Left lobe of liver (tissue), 2 donors: ENCODE measurements at regions not wholly inside any gene's neighbourhood (a gene's known extent, or its start where the extent isn't known, plus 50 kb on each side); places are given as distances from the start of the nearest gene placed in this dataset.

Experiments
- ATAC-seq: fragments of 200-7000 bp; cut with Tn5 transposase; one replicate; pipeline ENCODE4 v1.9.1; 2020; ENCODE audit warnings: mild to moderate bottlenecking, moderate library complexity
- DNase-seq: peaks from one replicate; pipeline ENCODE4 v3.0.0-alpha.2; 2020; ENCODE audit warnings: low spot score
- donor health status: DM: no; HTN: no; CAD: no; lungs with moderate emphysema.
- donor health status: DM: no; HTN: yes; CAD: no.

DNA sequence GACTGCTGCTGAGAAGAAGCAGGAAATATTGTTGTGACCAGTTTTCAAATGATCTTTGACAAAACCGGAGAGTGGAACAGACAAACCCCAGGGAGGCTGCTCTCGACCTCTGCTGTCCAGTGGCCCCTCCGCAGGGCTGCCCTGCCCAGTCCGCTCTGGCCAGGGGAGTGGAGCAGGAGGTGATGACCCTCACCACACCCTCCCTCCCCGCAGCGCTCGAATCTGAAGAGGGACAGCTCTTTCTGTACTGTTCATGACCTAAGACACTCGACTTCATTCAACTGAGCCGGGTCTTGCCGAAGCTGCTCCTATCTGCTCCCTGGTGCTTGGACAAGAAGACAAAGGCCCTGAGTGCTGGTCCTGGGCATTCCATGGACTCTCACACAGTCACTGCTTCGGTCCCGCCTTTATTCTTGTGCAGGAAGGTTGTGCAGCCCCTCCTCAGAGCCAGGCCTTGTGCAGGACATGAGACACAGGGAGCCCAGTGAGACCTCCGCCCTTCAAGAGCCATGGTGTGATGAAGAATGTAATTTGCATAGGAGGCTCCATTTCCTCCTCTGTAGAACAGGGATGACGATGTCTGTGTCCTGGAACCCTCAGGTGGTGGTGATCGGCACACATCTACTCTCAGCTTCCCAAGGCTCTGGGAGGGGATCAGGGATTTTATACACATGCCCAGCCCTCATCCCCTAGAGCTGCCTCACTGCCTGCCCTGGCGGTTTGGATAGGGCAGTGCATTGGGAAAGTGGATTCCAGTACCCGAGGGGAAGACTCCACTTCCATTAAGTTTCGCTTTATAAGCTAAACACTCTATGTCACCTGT lies 97.1 kb upstream of the PRR20G start:
- ATAC-seq (no peak), DNase-seq (no peak)

GRCh38 chr3:127383656-127384179 lies 95.9 kb upstream of the PRR20G start:
- no peak for ATAC-seq
- no peak for DNase-seq

- DNase-seq (no peak), ATAC-seq (no peak)
These were observed 90.2 kb upstream of the PRR20G start for GRCh38 chr3:127377801-127378655.

- no peak for ATAC-seq
- peak; percentile 37 for DNase-seq
These were observed 87.5 kb upstream of the PRR20G start for GRCh38 chr3:127375151-127375930.

DNA sequence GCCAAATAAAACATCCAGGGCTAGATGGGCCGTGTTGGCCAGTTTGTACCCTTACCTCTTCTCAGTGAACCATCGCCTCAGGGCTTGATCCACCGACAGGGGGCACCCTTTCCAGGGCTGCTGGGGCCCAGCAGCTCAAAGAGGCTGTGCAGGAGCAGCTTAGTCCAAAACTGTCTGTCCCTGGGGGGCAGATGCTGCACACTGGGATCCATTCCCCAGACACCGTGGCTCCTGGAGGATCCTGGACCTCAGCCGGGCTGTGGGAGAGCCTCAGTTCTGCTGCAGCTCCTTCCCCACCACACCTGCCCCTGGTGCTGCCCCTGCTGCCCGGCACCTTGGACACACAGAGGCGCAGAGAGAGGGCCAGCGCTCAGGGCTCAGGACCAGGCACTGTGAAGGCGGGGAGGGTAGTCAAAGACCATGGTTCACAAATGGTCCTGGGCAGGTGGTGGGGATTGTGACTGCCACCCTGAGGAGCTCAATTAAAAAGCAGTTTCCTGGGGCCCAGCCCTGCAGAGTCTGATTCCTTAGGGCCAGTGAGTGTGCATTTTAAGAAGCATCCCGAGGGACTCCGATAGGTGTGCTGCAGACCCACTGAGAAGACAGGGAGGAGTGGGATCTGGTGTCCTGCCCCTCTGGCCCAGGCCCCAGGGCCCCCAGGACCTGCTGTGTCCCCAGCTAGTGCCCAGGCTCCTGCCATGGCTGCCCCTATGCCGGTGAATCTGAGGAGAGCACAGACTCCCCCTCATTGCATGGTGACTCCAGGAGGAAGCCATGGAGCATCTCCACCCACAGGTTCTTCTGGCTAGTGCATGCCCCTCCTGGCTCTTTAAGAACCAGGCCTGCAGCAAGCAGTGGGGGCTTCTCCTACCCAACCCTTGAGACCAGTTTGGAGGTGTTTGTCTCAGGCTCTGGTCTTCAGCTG lies 86.5 kb upstream of the PRR20G start:
- ATAC-seq (peak; percentile 67), DNase-seq (no peak)

GRCh38 chr3:127373441-127374085 lies 85.7 kb upstream of the PRR20G start:
- no peak for ATAC-seq
- DNase-seq = no peak

DNA sequence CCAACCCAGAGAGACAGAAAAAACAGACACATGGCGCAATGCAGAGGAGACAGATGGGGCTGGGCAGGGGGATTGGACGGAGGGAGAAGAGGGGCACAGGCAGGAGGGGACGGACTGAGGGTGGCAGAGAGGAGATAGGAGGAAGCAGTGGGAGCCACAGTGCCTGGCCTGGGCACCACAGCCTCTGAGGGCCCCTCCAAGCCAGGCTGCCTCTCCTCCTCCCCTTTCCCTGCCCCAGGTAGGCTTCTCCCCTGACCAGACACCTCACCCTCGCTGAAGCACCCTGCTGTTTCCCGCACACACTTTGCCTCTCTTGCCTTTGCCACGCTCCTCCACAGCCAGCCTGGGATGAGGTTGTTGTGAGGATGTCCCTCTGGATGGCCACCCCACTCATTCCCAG lies 84.0 kb upstream of the PRR20G start:
- ATAC-seq = no peak
- peak; percentile 30 for DNase-seq

GRCh38 chr3:127371334-127371733 lies 83.5 kb upstream of the PRR20G start:
- ATAC-seq = no peak
- peak; percentile 7 for DNase-seq

DNA sequence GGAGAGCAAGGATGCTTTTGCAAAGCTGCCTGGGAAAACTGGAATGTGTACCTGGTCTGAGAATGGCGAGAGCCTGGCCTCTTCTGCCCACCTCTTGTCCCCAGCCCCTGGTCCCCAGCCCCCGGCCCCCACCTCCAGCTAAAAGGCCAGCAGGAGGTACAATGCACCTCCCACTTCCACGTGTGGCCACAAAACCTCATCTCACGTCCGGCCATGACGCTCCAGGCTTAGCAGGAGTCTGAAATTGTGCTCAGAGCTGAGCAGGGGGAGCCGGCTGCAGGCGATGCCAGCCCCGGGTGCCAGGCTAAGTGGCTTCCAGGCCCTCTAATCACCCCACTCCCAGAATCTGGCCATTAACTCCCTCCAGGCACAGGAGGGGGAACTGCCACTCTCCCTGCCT lies 83.1 kb upstream of the PRR20G start:
- DNase-seq = peak; percentile 16
- no peak for ATAC-seq

DNA sequence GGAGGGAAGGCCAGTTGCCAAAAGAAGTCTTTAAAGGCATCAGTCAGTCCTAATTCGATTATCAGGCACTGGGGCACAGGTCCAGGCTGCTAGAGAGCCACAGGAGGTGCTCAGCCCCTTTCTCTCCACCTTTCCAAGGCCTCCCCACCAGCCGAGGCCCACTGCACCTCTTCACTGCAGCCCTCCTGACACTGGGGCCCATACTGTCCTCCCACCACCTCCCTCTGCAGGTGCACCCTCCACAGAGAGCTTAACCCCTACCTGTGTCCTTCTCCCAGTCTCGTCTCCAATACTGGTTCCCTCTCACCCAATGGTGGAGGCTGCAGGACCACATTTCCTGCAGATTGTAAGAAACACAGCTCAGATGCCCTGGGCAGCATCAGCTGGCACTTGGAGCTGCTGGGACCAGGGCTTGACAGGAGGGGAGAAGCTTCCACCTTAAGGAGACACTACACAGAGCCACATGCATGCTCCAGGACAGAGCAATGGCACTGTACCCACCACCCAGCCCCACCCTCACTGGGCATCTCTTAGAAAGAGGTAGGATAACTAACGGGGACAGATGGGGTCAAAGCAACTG lies 81.6 kb upstream of the PRR20G start:
- ATAC-seq (no peak), DNase-seq (peak; percentile 30)

DNA sequence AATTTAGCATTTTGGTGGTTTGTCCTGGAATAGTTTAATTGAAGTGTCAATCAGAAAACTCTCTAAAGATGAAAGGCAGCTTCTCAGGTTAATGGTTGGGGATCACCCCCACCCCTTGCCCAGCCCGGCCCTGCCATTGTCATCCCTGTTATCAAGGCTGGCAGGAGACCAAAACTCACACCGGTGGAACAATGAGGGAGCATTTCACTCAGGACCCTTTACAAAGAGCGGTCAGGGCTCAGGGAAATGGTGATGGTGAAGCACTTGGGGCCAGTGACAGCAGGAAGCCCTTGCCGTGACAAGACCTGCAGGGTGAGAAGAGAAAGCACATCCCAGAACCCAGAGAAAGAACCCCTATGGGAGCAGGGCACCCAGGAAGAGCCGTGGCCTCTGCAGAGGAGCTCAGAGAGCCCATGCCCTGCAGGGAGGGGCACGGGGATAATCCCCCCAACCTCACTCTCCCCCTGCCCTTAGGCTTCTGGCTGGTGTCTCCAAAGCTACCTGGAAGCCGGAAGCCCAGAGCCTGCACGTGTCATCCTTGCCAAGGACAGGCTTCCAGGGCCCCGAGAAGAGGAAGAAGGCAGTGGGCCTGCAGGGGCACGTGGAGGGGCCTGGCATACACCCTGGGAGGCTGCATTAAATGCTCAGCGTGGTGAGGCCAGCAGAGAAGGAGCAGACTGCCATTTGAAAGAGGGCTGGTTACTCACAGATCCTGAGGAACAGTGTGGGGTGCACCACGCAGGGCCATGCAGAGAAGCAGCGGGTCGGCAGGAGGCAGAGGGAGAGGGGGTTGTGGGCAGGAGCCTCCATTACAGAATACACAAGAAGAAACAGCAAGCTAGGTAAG lies 80.6 kb upstream of the PRR20G start:
- DNase-seq (no peak), ATAC-seq (no peak)

GRCh38 chr3:127367593-127367992 lies 79.7 kb upstream of the PRR20G start:
- ATAC-seq (no peak), DNase-seq (no peak)

- ATAC-seq (no peak), DNase-seq (no peak)
These were observed 78.5 kb upstream of the PRR20G start for GRCh38 chr3:127366383-127366782.

GRCh38 chr3:127365163-127365798 lies 77.4 kb upstream of the PRR20G start:
- ATAC-seq (no peak), DNase-seq (no peak)

DNA sequence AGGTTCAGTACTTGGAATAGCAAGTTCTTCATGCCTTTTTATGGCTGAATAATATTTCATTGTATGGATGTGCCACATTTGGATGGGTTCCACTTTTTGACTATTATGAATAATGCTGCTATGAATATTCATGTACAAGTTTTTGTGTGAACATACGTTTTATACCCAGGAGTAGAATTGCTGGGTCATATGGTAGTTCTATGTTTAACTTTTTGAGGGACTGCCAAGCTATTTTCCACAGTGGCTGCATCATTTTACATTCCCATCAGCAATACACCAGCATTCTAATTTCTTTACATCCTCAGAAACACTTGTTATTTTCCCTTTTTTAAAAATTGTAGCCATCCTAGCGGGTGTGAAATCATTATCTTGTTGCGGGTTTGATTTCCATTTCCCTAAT lies 76.0 kb upstream of the PRR20G start:
- no peak for ATAC-seq
- no peak for DNase-seq

- ATAC-seq (no peak), DNase-seq (no peak)
These were observed 75.3 kb upstream of the PRR20G start for GRCh38 chr3:127363171-127363570.

- no peak for ATAC-seq
- DNase-seq = no peak
These were observed 72.8 kb upstream of the PRR20G start for GRCh38 chr3:127360647-127361046.

DNA sequence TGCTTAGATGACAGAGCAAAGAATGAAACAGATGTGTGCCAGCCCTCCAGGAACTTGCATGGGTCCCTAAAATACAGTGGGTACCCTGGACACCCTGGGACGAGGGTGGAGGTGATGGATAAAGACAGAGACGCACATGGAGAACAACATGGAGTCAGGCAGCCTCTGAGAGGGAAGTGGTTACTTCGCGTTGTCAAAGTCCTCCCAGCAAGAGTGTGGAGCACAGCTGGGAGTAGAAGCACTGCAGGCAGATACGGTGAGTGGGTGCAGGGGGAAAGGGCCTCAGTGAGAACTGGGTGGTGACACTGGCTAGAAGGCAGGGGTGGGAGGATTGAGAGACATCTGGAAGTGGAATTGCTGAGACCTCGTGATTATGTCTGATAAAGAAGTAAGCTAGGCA lies 70.8 kb upstream of the PRR20G start:
- ATAC-seq = no peak

More for the DNA sequence above, 70.8 kb upstream of the PRR20G start:
- no peak for DNase-seq
